ENCODE measurements at regions not wholly inside any gene's neighbourhood (a gene's known extent, or its start where the extent isn't known, plus 50 kb on each side); places are given as distances from the start of the nearest gene placed in this dataset.
"Not testable (repeated sequence)": the region's sequence is repeated elsewhere in the genome, so short reads cannot be mapped to it uniquely, and the experiment has no call there.

GRCh38 chr6:81561071-81561564 lies 191.4 kb downstream of the TENT5A start:
- no peak for DNase-seq

DNA sequence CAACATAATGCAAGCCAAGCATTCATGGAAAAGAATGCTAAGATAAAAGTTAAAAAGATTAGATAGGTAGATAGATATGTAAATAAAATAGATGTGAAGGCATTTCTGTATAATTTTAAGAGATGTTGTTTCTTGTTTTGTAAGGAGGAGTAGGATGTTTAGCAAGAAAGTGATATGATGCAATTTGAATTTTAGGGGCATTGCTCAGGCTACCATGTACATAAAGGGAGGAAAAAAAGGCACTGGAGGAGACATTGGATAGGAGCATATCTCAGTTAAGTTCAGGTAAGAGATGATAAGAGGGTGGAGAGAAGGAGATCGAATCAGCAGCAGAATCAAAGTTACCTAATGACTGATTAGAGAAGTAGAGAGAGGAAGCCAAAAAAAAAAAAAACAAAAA lies 194.7 kb downstream of the TENT5A start:
- no peak for DNase-seq

DNA sequence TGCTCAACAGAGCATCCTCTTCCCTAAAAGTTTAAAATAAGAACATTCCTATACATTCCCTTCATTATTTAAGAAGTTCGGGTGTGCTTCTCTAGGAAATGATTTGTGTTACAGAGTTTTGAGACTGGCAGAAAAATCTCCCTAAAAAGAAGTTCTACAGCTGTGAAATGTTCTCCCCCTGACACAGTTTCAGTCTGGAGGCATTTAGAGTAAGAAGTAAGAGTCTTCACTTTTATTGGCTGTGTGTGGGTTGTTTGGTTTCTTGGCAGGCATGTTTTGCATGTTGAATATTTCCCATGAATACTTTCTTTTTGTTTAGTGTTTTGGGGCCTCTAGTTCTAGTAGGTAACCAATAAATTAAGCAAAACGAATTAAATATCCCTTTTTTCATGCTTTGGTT lies 195.9 kb downstream of the TENT5A start:
- DNase-seq: no peak

- DNase-seq: no peak
Observed at GRCh38 chr6:81553216-81553615, 199.3 kb downstream of the TENT5A start.

DNA sequence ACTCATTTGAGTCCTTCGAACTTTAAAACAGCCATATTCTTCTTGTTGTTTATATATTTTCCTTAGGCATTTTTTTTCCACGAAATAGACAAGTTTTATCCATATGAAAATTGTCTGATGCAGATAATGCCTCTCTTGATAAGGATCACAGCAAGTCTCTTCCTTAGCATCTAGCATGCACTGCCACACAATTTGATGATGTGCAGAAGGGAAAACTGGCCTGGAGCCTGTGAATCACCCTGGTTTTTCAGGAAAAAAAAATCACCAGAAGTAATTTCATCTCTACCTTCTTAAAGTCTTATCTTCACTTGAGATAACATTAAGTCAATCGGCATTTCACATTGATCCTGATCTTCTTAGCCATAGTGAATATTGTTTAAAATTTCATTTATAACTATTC lies 199.8 kb downstream of the TENT5A start:
- no peak for DNase-seq

DNA sequence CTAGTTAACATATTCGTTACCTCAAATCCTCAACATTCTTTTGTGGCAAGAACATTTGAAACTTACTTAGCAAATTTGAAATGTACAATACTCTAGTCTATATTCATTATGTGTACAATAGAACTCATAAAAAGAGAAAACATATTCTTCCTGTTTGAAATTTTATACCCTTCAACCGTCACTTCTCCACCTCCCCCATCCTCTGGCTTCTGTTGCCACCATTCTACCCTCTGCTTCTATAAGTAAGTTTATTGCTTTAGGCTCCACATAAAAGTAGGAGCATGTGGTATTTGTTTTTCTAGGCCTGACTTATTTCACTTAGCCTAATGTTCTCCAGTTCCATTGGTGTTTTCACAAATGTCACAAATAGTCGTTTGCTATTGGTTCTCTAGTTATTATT lies 205.3 kb downstream of the TENT5A start:
- no peak for DNase-seq

DNA sequence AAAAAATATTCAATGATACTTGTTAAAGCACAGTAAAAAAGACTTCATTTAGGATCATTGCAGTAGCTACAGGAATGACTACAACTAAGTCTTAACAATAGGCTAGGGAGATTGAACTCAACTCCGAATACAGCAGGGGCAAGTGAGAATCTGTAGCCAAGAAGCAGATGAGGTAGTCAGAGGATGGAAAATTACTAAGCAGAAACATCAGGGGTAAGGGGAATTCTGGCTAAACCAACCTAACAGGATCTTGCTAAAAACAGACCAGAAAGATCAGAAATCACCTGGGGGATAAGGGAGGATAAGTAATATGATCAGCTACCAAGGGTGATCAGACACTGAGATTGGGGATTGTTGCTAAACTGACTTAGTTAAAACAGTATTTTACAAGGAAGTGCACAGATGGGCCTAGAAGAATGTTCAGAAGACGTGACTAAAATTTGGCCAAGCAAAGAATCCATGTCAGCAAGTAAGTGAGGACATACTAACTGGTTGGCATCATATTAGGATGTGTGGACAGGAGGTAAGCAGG lies 217.5 kb downstream of the TENT5A start:
- no peak for DNase-seq

DNA sequence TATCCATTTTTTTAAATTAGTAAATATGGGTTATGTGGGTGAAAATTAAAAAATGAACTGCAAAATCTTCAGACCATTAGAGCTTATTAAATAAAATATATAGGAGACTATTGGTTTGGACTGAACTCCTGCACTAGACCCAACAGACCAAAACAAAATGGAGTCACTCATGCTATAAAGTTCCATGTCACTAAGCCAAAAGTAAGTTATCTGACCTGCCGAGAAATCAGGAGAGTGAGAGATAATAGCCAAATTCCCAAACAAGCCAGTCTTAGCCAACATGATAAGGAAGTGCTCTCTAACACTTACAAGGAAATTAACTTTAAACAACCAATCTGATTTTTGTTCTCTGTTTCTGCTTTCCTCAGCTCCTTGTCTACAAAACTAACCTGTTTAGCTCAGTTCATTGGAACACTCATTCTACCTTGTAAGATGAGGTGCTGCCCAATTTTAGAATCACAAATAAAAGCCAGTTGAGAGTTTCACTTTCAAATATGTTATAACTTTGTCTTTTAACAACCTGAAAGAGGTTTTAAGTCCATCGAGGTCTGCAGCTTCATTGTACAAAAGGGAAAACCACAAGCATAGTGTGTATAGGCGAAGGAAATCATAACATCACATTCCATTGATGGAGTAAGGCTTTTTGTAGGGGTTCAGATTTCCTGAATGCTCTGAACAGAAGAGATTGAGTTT lies 220.5 kb downstream of the TENT5A start:
- no peak for DNase-seq

- DNase-seq: no peak
Observed at GRCh38 chr6:81517455-81517854, 235.0 kb downstream of the TENT5A start.

DNA sequence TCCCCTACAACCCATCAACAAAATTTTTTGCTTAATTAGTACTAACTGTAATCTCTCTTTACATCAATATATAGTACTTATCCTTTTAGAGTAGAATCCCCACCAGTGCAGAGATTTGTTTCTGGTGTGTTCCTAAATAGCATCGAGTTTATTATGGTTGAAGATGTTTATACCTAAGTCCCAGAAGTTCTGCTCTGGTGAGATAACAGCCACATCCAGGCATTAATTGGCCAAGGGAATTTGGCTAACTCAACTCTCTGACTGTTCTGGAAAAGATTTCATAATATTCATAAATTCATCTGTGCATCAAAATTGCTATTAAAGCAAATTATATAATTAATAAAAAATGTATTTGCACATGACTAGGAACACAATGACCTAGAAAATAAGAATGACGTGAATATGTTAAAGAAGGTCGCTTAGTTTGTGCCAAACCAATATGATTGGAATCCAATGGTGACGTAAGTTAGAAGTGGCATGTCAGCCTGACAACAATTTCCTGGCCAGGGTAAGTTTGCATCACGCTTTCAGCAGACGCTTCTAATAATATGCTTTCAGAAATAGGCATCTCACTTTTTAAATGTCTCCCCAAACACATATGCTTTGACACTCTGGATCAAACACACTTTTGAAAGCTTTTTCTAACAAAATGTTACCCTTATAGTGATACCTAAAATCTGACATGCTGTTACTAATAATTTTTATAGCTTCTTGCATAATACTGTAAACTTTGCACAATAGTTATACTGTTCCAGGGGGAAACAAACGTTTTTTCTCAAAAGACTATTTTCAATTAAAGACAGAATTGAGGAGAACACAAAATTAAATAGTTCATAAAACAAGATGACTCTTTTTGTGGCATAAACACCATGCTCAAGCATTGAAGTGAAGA lies 236.7 kb downstream of the TENT5A start:
- DNase-seq: no peak

DNA sequence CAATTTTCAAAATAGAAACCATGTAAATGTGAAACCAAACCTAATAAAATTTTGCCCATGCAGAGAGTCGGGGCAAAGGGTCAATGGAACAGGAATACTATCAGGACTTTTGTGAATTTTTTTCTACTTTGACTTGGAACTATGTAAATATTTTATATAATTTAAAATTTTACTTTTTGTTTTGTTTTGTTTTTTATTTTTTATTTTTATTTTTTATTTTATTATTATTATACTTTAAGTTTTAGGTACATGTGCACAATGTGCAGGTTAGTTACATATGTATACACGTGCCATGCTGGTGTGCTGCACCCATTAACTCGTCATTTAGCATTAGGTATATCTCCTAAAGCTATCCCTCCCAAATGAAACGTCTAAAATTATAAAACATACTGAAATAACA lies 238.3 kb downstream of the TENT5A start:
- DNase-seq: not testable (repeated sequence)

DNA sequence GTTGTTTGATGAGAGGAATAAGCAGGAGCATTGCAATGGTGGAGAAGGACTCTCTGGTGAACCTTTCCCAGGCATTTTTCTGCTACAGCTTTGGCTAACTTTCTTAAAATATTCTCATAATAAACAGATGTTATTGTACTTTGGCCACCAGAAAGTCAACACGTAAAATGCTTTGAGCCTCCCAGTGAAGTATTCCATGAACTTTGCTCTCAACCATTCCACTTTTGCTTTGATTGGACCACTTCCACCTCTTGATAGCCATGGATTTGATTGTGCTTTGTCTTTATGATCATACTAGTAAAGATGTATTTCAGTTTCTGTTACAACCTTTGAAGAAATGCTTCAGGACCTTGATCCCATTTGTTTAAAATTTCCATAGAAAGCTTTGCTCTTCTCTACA lies 241.1 kb downstream of the TENT5A start:
- DNase-seq: no peak

DNA sequence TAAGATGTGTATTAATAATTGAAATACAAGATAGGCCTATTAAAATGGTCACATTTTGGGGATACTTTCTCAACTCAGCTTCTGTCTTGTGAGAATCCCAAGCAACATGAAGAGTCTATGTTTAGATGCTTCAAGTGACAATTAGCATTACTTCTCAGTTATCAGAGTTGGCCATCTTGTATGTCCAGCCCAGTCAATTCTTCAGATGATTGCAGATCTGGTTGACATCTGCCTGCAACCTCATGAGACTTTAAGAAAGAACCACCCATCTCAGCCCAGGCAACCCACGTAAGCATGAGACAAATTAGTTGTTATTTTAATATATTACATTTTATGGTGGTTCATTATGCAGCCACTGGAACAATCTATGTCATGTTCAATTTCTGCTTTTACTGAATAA lies 256.5 kb downstream of the TENT5A start:
- no peak for DNase-seq

DNA sequence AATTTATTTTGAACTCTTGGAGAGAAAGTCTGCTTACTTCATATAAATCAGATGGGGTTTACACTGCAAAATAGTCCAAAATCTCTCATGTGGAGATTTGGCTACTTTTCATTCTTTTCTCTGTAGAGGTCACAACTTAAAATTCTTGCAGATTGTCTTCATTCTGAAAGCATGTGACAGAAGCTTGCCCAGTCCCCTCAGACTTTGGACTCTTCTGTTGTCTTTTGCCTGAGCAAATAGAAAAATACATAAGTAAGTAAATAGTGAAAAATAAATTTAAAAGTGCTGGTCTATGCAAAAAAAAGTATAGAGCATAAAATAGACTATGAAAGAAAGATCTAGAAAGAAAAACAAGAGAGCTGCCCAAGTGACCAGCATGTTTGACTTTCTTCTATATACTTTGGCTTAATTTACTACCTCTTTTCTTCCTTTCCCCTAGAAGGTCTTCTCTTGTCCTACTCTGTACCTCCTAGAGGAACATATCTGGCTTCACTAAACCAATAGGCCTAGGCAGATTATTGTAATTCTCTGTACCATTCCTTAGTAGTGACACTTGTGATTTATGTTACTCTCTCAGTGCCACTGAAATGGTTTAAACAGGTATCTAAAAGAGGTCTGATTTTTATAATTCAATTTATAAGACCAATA lies 260.9 kb downstream of the TENT5A start:
- no peak for DNase-seq

GRCh38 chr6:81487489-81487888 lies 265.0 kb downstream of the TENT5A start:
- peak; percentile 8 for DNase-seq

DNA sequence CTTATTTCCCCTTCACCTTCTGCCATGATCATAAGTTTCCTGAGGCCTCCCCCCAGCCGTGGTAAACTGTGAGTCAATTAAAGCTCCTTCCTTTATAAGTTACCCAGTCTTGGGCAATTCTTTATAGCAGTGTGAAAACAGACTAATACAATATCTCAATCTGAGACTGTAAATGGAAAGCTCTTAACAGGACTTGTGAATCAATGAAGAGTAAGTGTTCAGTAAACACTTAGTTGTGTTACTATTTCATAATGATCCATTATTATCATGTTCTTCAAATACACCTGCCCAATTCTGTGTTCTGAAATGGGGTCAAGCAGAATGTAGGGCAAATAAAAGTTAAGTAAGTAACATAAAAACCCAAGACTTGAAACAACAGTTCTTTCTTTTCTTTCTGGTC lies 266.2 kb downstream of the TENT5A start:
- DNase-seq: no peak

- DNase-seq: no peak
Observed at GRCh38 chr6:81485395-81485794, 267.1 kb downstream of the TENT5A start.

GRCh38 chr6:81484251-81484650 lies 268.2 kb downstream of the TENT5A start:
- no peak for DNase-seq

- DNase-seq: no peak
Observed at GRCh38 chr6:81480139-81480538, 272.3 kb downstream of the TENT5A start.

DNA sequence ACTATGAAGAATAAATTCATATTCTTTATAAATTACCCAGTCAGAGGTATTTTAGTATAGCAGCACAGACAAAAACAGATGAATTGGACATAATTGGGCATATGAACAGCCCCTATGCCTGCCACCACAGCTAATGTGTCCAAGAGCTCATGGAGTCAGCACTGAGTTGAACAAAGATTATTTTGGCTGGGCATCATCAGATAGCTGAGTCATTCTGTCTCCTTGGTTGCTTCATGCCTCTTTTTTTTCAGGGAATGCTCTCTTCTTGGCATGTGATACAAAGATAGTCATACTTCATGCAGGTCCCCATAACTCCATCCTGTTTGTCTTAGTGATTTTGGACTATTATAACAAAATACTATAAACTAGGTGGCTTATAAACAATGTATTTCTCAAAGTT lies 275.6 kb downstream of the TENT5A start:
- no peak for DNase-seq

- no peak for DNase-seq
Observed at GRCh38 chr6:81475646-81476045, 276.8 kb downstream of the TENT5A start.

DNA sequence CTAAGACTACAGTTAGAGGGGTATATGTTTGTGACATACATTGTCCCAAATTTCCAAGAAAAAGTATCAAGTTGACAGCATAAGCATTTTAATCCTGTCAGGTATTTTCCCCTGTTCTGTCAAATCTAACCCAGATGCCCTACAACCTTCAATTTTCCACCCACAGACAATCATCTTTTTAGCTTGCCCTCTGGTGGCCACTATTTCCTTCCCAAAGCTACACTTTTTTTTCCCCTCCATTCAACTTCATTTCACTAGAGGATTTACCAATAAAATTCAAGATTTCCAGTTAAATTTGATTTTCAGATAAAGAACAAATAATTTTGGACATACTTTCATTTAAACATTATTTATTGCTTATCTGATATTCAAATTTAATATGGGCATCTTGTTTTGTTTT lies 286.6 kb downstream of the TENT5A start:
- no peak for DNase-seq

DNA sequence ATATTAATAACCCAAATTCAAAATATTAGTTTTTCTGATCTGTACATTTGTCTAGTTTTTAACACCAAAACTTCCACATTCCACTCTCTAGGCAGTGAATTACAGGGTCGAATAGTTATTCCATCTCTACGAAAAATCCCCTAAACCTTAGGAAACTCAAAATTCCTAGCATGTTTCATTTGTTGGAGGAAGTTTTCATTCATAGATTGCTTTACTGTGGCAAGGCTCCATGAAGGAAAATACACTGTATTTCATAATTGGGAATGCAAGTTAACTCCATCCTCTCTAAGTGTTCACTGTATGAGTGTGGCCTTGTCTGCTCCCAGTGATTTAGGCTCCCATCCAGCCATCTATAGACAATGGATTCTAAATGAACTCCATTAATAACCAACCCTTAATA lies 296.1 kb downstream of the TENT5A start:
- no peak for DNase-seq

GRCh38 chr6:81455641-81456040 lies 296.8 kb downstream of the TENT5A start:
- no peak for DNase-seq
